ENCODE measurements at regions not wholly inside any gene's neighbourhood (a gene's known extent, or its start where the extent isn't known, plus 50 kb on each side); places are given as distances from the start of the nearest gene placed in this dataset.
"Not testable (repeated sequence)": the region's sequence is repeated elsewhere in the genome, so short reads cannot be mapped to it uniquely, and the experiment has no call there.

DNA sequence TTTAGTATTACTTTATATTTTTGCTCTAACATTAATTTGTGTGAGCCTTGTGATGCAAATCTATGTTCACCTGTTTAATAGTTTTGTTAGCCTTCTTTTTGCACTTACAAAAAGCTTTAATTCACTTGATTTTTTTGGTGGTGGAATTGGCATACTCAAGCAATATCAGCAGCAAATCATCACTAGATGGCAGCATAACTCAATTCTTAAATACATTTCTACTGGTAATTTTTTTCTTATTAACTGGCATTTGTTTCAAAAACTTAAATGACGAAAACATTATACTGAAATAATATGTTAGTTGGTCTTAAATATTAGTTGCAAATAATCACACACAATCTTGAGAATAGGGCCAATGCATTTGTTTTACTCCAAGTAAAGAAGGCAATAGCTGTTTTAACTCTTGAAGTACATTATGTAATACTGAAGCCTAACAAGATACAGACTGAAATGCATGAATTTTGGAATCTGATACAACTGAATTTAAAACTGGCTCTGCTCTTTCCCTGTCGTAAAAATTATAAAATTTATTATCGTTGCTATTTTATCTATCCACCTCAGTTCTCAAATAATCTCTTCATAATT, 151.5 kb downstream of the ATXN7L3B start:
- no peak for ATAC-seq

DNA sequence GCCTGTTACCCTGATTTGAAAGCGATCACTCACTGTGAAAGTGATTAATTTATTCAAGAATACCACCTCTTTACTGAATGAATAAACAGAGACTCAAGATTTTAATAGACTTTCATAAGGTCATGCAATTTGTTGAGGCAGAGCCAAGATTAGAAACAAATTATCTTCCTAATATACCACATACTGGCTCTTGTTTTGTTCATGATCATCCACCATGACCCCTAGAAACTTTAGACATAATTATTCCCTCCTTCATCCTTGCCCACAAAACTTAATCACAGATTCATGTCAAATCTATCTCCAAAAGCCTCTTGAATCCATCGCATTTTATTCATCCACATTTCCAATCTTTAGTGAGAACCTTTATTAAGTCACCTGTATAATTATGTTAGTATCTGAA, 152.3 kb downstream of the ATXN7L3B start:
- no peak for ATAC-seq

DNA sequence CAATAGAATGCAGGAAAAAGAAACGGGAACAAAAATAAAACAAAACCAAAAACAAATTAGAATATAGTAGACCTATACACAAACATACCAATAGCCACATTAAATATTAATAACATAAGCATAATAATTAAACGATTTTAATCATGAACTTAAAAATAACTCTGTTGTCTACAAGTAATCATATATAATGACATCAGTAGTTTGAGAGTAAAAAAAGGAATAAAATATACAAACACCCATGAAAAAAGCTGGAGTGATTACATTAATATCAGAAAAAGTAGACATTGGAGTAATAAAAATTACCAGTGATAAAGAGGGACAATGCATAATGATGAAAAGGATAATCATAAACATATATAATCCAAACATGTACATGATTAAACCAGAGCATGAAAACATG, 181.8 kb downstream of the ATXN7L3B start:
- no peak for ATAC-seq

DNA sequence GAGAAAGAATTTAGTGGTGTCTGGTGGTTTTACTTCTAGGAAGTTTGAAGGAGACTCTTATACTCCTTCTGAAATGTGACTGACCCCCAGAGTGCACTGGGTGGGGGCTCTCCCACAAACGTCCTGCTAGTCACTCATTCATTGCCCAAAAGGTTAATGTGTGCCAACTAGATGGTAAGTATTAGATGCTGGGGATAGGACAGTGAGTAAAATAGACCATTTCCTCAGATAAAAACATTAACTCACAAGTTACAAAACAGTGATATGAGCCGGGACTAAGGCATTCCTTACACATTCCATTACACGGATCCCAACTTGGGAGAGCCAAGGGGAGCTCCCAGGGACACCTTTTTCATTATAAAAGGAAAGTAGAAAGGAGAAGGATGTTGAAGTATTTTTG, 185.1 kb downstream of the ATXN7L3B start:
- no peak for ATAC-seq

DNA sequence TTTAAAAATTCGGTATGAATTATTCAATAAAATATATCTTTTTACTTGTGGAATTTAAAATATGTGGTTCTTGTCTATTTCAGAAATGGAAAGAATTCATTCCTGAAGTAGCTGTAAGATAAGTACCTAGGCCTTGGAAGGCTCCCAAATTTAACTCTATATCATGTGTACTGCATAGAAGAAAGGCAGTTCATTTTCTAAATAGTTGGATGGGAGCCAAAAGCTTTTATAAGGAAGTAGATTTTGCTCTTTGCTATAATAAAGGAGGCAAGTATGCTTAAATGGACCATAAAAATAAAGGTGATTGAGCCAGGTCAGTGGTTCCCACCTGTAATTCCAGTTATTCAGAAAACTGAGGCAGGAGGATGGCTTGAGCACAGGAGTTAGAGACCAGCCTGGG, 187.5 kb downstream of the ATXN7L3B start:
- ATAC-seq = no peak

- ATAC-seq = no peak
Observed at GRCh38 chr12:74728006-74728405, 190.4 kb downstream of the ATXN7L3B start.

DNA sequence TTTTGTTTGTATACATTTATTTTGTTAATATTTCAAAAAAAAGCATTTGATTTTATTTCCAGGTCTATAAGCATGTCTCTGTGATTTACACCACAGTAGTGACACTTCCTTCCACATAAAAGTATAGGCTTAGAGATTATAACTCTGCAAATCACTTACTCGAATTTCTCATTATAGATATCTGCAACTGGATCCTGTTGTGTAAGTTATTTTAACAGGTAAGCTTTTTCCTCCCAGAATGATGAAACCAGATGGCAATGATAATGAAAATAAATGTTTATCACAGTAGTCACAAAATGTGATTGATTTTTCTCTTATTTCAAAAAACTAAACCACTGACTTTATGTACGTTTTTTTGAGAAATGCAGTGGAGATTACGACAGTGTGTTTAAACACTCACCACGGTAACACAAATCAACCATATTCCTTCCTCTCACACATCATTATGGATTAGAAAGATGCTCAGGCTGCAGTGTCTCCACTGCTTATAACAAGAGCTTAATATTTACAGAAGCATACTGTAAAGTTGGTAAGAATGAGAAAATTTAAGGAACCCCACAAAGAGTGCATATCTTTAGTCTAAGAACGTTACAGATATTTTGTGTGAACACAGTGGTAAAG, 194.6 kb downstream of the ATXN7L3B start:
- no peak for ATAC-seq

GRCh38 chr12:74732826-74733225, 195.2 kb downstream of the ATXN7L3B start:
- no peak for ATAC-seq

DNA sequence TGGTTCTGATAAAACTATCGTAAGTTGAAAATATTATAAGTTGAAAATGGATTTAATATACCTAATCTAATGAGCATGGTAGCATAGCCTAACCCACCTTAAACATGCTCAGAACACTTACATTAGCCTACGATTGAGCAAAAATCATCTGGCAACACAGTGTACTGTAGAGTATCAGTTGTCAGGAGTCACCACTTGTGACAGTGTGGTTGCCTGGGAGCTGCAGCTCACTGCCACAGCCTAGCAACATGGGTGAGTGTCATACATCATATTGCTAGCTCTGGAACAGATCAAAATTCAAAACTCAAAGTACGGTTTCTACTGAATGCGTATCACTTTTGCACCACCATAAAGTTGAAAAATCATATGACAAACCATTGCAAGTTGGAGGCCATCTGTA, 203.5 kb downstream of the ATXN7L3B start:
- no peak for ATAC-seq

DNA sequence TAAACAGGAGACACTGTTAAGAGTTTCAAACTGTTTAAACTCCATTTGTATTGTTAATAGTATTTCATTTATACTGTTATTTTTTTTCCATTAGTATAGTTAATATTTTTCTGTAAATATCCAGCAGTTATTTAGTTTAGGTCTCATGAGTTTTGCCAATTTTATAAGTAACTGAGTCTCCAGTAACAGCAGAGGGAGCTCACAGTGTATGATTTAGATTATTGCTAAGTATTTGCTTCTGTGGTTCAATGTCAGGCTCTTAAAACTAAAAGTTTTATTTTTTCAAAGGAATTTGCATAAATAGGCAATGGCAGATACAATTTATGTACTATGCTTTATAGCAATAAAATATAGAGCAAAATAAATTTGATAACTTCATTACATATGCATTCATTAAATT, 209.7 kb downstream of the ATXN7L3B start:
- ATAC-seq = no peak

DNA sequence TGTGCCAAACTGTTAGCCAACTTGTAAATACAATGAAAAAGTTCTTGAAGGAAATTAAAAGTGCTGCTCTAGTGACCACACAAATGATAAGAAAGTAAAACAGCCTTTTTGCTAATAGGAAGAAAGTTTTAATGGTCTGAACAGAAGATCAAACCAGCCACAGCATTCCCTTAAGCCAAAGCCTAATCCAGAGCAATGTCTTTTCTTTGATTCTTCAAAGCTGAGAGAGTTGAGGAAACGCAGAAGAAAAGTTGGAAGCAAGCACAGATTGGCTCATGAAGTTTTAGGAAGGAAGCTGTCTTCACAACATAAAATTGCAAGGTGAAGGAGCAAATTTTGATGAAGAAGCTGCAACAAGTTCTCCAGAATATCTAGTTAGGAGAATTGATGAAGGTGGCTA, 213.8 kb downstream of the ATXN7L3B start:
- no peak for ATAC-seq

DNA sequence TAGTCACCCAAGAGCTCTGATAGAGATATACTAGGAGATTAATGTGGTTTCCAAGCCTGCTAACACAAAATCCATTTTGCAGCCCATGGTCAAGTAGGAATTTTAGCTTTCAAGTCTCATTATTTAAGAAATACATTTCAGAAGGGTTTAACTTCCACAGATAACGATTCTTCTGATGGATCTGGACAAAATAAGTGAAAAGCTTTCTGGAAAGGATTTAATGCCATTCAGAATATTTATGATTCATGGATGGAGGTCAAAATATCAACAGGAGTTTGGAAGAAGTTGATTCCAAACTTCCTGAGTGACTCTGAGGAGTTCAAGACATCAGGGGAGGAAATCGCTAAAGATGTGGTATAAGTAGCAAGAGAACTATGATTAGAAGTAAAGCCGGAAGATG, 214.6 kb downstream of the ATXN7L3B start:
- ATAC-seq = no peak

DNA sequence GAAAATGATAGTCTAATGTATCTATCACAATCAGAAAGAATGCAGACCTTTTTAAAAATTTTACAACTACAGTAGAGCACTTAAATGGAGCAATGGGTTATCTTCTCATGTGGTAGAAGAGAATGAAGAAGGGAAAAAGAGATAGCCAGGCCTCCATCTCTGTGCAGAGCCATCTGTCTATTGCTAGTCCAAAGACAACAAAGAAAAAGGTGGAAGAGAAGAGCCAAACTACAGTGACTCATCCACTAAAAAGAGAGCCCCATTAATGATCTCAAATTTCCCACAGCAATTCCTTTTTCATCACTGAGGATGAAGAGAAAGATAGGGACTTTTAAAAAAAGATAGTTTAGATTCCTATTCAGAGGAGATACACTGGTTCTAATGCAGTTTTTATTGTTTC, 232.9 kb downstream of the ATXN7L3B start:
- ATAC-seq = no peak

DNA sequence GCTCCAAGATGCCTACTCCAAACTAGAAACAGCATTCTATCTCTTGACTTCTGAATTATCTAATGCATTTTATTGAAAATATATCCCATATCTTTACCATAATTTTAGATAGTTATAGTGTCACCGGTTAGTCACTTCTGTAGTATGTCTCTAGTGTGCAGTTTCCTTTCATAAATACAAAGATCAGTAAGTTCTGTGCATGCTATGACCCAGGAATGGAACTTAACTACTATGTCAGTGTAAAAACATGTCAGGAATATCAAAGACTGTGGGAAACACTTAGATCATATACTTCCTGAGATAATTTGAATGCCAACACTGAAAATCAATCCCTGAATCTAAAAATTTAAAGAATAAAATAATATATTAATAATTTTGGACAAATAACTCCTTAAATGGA, 237.6 kb downstream of the ATXN7L3B start:
- no peak for ATAC-seq

GRCh38 chr12:74776378-74776777, 238.7 kb downstream of the ATXN7L3B start:
- ATAC-seq = no peak

DNA sequence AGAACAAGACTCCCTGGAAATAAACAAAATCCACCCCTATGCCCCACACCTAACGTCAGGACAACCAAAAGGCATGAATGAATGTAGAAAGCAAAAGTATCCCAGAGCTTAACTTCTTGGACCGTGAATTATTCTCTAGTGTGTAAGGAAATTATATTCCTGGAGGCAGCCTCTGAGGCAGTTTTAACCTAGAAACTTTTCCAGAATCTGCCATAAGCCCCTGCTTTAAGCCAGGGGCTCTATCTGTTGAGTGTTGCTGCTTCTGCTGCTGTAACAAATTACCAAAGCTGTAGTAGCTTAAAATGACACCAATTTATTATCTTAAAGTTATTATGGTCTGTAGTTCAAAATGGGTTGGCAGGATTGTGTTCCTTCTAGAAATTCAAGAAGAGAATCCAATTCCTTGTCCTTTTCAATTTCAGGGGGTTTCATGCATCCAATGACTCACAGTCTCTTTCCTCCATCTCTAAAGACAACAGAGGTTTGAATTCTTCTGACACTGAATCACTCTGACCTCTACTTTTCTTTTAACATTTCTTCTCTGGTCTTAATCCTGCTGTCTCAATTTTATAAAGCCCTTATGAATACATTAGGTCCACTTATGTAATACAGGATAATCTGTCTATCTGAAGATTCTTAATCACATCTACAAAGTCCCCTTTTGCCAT, 242.7 kb downstream of the ATXN7L3B start:
- ATAC-seq = no peak

- not testable (repeated sequence) for ATAC-seq
Observed at GRCh38 chr12:74780850-74781241, 243.2 kb downstream of the ATXN7L3B start.

DNA sequence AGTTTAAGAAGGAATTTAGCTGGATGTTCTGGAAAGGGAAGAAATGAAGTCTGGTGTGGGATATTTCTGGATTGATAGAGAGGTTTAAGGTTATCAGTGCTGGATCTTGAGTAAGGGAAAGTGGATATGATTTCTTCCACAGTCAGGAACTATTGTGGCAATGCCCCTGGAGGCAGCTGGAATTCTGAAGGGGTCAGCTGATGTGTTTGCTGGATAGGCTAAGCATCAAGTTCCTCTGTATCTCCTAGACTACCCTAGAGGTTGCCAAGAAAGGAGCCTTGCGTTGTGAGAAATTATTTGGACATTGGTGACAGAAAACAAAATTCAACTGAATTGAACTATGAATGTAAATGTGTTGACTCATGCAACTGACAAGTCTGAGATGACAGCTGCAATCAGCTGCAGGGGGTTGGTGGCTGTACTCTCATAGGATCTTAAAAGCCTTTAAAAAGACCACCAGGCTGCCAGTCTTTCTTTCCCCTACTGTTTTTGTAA, 244.4 kb downstream of the ATXN7L3B start:
- no peak for ATAC-seq

- ATAC-seq = no peak
Observed at GRCh38 chr12:74790931-74791330, 253.3 kb downstream of the ATXN7L3B start.

- ATAC-seq = no peak
Observed at GRCh38 chr12:74791365-74791764, 253.7 kb downstream of the ATXN7L3B start.

DNA sequence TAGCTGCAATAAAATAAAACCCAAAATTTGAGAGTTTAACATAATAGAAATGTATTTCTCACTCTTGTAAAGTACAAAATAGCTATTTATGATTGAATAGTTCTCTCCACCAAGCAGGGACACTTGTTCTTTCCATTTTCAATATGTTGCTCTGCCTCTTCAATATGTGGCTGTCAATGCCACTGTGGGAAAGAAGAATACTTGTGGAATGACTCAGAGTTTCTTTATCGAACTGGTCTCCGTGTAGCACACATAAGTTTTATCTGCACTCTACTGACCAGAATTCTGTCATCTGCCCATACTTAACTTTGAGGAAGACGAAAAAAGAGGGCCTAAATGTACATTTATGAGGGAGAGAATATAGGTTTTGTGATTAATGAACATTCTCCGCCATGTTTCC, 256.9 kb downstream of the ATXN7L3B start:
- ATAC-seq = no peak

DNA sequence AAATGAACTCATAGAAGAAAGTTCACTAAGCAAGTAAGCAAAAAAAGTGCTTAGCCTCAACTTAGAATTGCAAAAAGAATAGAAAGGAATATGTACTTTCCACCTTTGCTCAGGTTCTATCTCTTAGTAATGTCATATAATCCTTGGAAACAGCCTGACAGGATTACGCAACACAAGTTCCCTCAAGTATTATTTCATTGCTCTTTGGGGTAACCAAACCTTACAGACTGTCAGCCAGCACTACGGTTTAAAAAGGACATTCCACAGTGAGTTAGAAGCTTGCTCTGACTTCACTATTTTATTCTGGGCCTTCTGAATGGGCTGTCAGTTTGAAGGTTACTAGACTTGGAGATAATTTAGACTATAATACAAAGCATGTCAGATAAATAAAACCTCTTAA, 264.0 kb downstream of the ATXN7L3B start:
- ATAC-seq = no peak

GRCh38 chr12:74816398-74817175, 279.0 kb downstream of the ATXN7L3B start:
- ATAC-seq = no peak

All from esophagus mucosa (tissue), 1 donor.